HG02623 (cell line): ENCODE measurements at regions not wholly inside any gene's neighbourhood (a gene's known extent, or its start where the extent isn't known, plus 50 kb on each side); places are given as distances from the start of the nearest gene placed in this dataset.

Experiments
- ATAC-seq: cut with Tn5 transposase; IDR thresholded peaks from one replicate; pipeline ENCODE4 v1.9.1; 2021; ENCODE audit warnings: moderate library complexity; ENCODE audit not compliant: unreplicated experiment

GRCh38 chr2:7452110-7452876 is 535.1 kb downstream of the RNF144A start:
- ATAC-seq, result no peak

GRCh38 chr2:7454592-7454991 is 537.4 kb downstream of the RNF144A start:
- ATAC-seq, result no peak

- ATAC-seq, result no peak
Observed at GRCh38 chr2:7456762-7457161, 539.5 kb downstream of the RNF144A start.

GRCh38 chr2:7458066-7458465 is 540.9 kb downstream of the RNF144A start:
- no peak for ATAC-seq

- ATAC-seq, result no peak
Observed at GRCh38 chr2:7467782-7468447, 550.7 kb downstream of the RNF144A start.

GRCh38 chr2:7468448-7468828 is 551.2 kb downstream of the RNF144A start:
- ATAC-seq, result no peak

- ATAC-seq, result no peak
Observed at GRCh38 chr2:7468955-7469354, 551.7 kb downstream of the RNF144A start.

- ATAC-seq, result no peak
Observed at GRCh38 chr2:7471185-7471584, 554.0 kb downstream of the RNF144A start.

- no peak for ATAC-seq
Observed at GRCh38 chr2:7472465-7472864, 555.3 kb downstream of the RNF144A start.

- ATAC-seq, result no peak
Observed at GRCh38 chr2:7473135-7473771, 556.0 kb downstream of the RNF144A start.

- no peak for ATAC-seq
Observed at GRCh38 chr2:7476371-7476770, 559.2 kb downstream of the RNF144A start.

GRCh38 chr2:7479603-7480002 is 562.4 kb downstream of the RNF144A start:
- no peak for ATAC-seq

- ATAC-seq, result no peak
Observed at GRCh38 chr2:7480431-7480830, 563.2 kb downstream of the RNF144A start.

- ATAC-seq, result no peak
Observed at GRCh38 chr2:7490672-7491071, 573.5 kb downstream of the RNF144A start.

GRCh38 chr2:7492719-7493118 is 575.5 kb downstream of the RNF144A start:
- no peak for ATAC-seq

GRCh38 chr2:7497178-7497577 is 580.0 kb downstream of the RNF144A start:
- ATAC-seq, result no peak

GRCh38 chr2:7499018-7499417 is 581.8 kb downstream of the RNF144A start:
- ATAC-seq, result no peak

- no peak for ATAC-seq
Observed at GRCh38 chr2:7502336-7502735, 585.1 kb downstream of the RNF144A start.

- ATAC-seq, result no peak
Observed at GRCh38 chr2:7508296-7508943, 591.2 kb downstream of the RNF144A start.

GRCh38 chr2:7510353-7510752 is 593.1 kb downstream of the RNF144A start:
- no peak for ATAC-seq

GRCh38 chr2:7513834-7514233 is 596.6 kb downstream of the RNF144A start:
- no peak for ATAC-seq

- ATAC-seq, result no peak
Observed at GRCh38 chr2:7515327-7515726, 598.1 kb downstream of the RNF144A start.
